ENCODE measurements at regions not wholly inside any gene's neighbourhood (a gene's known extent, or its start where the extent isn't known, plus 50 kb on each side); places are given as distances from the start of the nearest gene placed in this dataset.

- no peak for DNase-seq
Measured at GRCh38 chr6:113437566-113437965, 419.6 kb upstream of the MARCKS start.

GRCh38 chr6:113439866-113440265 lies 417.3 kb upstream of the MARCKS start:
- DNase-seq: no peak

- no peak for DNase-seq
Measured at GRCh38 chr6:113442040-113442439, 415.1 kb upstream of the MARCKS start.

GRCh38 chr6:113445201-113445600 lies 411.9 kb upstream of the MARCKS start:
- DNase-seq: no peak

- no peak for DNase-seq
Measured at GRCh38 chr6:113447088-113447831, 409.9 kb upstream of the MARCKS start.

- no peak for DNase-seq
Measured at GRCh38 chr6:113449051-113449450, 408.1 kb upstream of the MARCKS start.

- no peak for DNase-seq
Measured at GRCh38 chr6:113450061-113450465, 407.1 kb upstream of the MARCKS start.

GRCh38 chr6:113451049-113451448 lies 406.1 kb upstream of the MARCKS start:
- no peak for DNase-seq

- no peak for DNase-seq
Measured at GRCh38 chr6:113457198-113457597, 399.9 kb upstream of the MARCKS start.

- no peak for DNase-seq
Measured at GRCh38 chr6:113457751-113458150, 399.4 kb upstream of the MARCKS start.

- no peak for DNase-seq
Measured at GRCh38 chr6:113458368-113459010, 398.7 kb upstream of the MARCKS start.

- DNase-seq: no peak
Measured at GRCh38 chr6:113461153-113461932, 395.8 kb upstream of the MARCKS start.

- no peak for DNase-seq
Measured at GRCh38 chr6:113464536-113464935, 392.6 kb upstream of the MARCKS start.

GRCh38 chr6:113464960-113465359 lies 392.2 kb upstream of the MARCKS start:
- DNase-seq: no peak

GRCh38 chr6:113466526-113466925 lies 390.6 kb upstream of the MARCKS start:
- no peak for DNase-seq

GRCh38 chr6:113475392-113475791 lies 381.8 kb upstream of the MARCKS start:
- DNase-seq: no peak

GRCh38 chr6:113476937-113477839 lies 380.0 kb upstream of the MARCKS start:
- DNase-seq: no peak

GRCh38 chr6:113480616-113481015 lies 376.5 kb upstream of the MARCKS start:
- DNase-seq: no peak

GRCh38 chr6:113481458-113481857 lies 375.7 kb upstream of the MARCKS start:
- no peak for DNase-seq

- no peak for DNase-seq
Measured at GRCh38 chr6:113481910-113482309, 375.2 kb upstream of the MARCKS start.

- no peak for DNase-seq
Measured at GRCh38 chr6:113482771-113483170, 374.4 kb upstream of the MARCKS start.

- DNase-seq: no peak
Measured at GRCh38 chr6:113486199-113486598, 370.9 kb upstream of the MARCKS start.
